Upper lobe of left lung (tissue), 4 donors: ENCODE measurements at regions not wholly inside any gene's neighbourhood (a gene's known extent, or its start where the extent isn't known, plus 50 kb on each side); places are given as distances from the start of the nearest gene placed in this dataset.

Experiments used
- POLR2A ChIP-seq, 4 donors: fragments of 450-650 bp; IDR thresholded peaks; one replicate each; pipeline ENCODE4 v1.5.1; 2016 to 2017; ENCODE audit warnings: antibody characterized with exemption in 4 of 4, mild to moderate bottlenecking in 2 of 4
- TF ChIP-seq, protein P1 (sequence below), 6 experiments: fragments of 450-650 bp in 4 of 6; fragments of 200-600 bp in 2 of 6; sonication (generic) in 2 of 6; IDR thresholded peaks; one replicate each; pipeline ENCODE4 v1.5.1; 2016 to 2019; ENCODE audit warnings: antibody characterized with exemption in 6 of 6

DNA sequence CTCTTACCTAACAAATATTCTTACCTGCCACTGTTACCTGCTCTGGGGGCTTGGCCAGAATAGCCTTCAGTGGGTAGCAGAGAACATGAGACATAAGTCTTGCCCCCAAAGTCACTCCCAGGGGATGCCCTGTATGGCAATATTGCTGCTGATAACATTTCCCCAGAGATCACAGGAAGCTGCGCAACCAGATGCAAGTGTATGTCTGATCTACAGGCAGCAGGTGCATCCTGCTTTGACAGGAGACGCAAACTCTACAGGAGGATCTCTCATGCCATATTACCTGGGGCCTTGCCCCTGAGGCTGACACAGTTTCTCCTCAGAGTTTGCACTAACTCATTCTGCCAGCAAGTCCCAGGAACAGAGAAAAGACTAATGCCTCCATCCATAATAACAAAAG lies 174.4 kb upstream of the LPP start:
- TF ChIP-seq, protein P1, sequence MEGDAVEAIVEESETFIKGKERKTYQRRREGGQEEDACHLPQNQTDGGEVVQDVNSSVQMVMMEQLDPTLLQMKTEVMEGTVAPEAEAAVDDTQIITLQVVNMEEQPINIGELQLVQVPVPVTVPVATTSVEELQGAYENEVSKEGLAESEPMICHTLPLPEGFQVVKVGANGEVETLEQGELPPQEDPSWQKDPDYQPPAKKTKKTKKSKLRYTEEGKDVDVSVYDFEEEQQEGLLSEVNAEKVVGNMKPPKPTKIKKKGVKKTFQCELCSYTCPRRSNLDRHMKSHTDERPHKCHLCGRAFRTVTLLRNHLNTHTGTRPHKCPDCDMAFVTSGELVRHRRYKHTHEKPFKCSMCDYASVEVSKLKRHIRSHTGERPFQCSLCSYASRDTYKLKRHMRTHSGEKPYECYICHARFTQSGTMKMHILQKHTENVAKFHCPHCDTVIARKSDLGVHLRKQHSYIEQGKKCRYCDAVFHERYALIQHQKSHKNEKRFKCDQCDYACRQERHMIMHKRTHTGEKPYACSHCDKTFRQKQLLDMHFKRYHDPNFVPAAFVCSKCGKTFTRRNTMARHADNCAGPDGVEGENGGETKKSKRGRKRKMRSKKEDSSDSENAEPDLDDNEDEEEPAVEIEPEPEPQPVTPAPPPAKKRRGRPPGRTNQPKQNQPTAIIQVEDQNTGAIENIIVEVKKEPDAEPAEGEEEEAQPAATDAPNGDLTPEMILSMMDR (IDR thresholded peaks at IDR 0.05) = no peak
- TF ChIP-seq POLR2A (IDR thresholded peaks at IDR 0.05) = no peak
